ENCODE measurements at regions not wholly inside any gene's neighbourhood (a gene's known extent, or its start where the extent isn't known, plus 50 kb on each side); places are given as distances from the start of the nearest gene placed in this dataset.

GRCh38 chr21:15152591-15152990 is 87.8 kb upstream of the NRIP1 start:
- no peak for DNase-seq

GRCh38 chr21:15159382-15160020 is 94.7 kb upstream of the NRIP1 start:
- DNase-seq, result no peak

GRCh38 chr21:15160136-15160535 is 95.3 kb upstream of the NRIP1 start:
- DNase-seq, result no peak

- no peak for DNase-seq
Measured at GRCh38 chr21:15162921-15163320, 98.1 kb upstream of the NRIP1 start.

GRCh38 chr21:15164273-15164672 is 99.5 kb upstream of the NRIP1 start:
- no peak for DNase-seq

GRCh38 chr21:15164678-15165303 is 100.0 kb upstream of the NRIP1 start:
- DNase-seq, result no peak

- no peak for DNase-seq
Measured at GRCh38 chr21:15170614-15171013, 105.8 kb upstream of the NRIP1 start.

- DNase-seq, result no peak
Measured at GRCh38 chr21:15171546-15171945, 106.7 kb upstream of the NRIP1 start.

GRCh38 chr21:15172963-15173362 is 108.2 kb upstream of the NRIP1 start:
- DNase-seq, result no peak

GRCh38 chr21:15174923-15175322 is 110.1 kb upstream of the NRIP1 start:
- no peak for DNase-seq

GRCh38 chr21:15182731-15183130 is 117.9 kb upstream of the NRIP1 start:
- no peak for DNase-seq

- no peak for DNase-seq
Measured at GRCh38 chr21:15183813-15184257, 119.0 kb upstream of the NRIP1 start.

GRCh38 chr21:15190412-15190811 is 125.6 kb upstream of the NRIP1 start:
- DNase-seq, result no peak

- DNase-seq, result no peak
Measured at GRCh38 chr21:15190837-15191236, 126.0 kb upstream of the NRIP1 start.

GRCh38 chr21:15191342-15191741 is 126.5 kb upstream of the NRIP1 start:
- no peak for DNase-seq

GRCh38 chr21:15192243-15192642 is 127.4 kb upstream of the NRIP1 start:
- DNase-seq, result no peak

- no peak for DNase-seq
Measured at GRCh38 chr21:15193937-15194336, 129.1 kb upstream of the NRIP1 start.

- no peak for DNase-seq
Measured at GRCh38 chr21:15195104-15195503, 130.3 kb upstream of the NRIP1 start.

GRCh38 chr21:15195768-15196167 is 131.0 kb upstream of the NRIP1 start:
- no peak for DNase-seq

GRCh38 chr21:15197696-15198095 is 132.9 kb upstream of the NRIP1 start:
- DNase-seq, result no peak

GRCh38 chr21:15199414-15200383 is 134.9 kb upstream of the NRIP1 start:
- DNase-seq, result no peak

- no peak for DNase-seq
Measured at GRCh38 chr21:15203740-15204139, 138.9 kb upstream of the NRIP1 start.

- DNase-seq, result no peak
Measured at GRCh38 chr21:15204140-15204969, 139.6 kb upstream of the NRIP1 start.
